Uterus (tissue), 3 donors: ENCODE measurements at regions not wholly inside any gene's neighbourhood (a gene's known extent, or its start where the extent isn't known, plus 50 kb on each side); places are given as distances from the start of the nearest gene placed in this dataset.

ENCODE experiments used
- DNase-seq, 2 donors: peaks; one replicate each; pipeline ENCODE4 v3.0.0-alpha.2; 2019 to 2020
- H3K27ac ChIP-seq, 2 donors: fragments of 200-600 bp; sonication (generic); 1 replicate in 1 of 2; 2 replicates in 1 of 2; pipeline ENCODE4 v1.5.1; 2016 to 2018
- H3K27me3 ChIP-seq, 2 donors: fragments of 200-600 bp; sonication (generic); one replicate each; pipeline ENCODE4 v1.5.1; 2018 to 2019; ENCODE audit warnings: control low read depth in 1 of 2
- H3K36me3 ChIP-seq, 2 donors: fragments of 200-600 bp; sonication (generic); one replicate each; pipeline ENCODE4 v1.5.1; 2019; ENCODE audit warnings: control low read depth in 1 of 2
- H3K4me1 ChIP-seq, 2 donors: fragments of 200-600 bp; sonication (generic); one replicate each; pipeline ENCODE4 v1.5.1; 2018 to 2019; ENCODE audit warnings: control low read depth in 1 of 2
- H3K4me3 ChIP-seq, 2 donors: fragments of 200-600 bp; sonication (generic); 1 replicate in 1 of 2; 2 replicates in 1 of 2; pipeline ENCODE4 v1.5.1; 2018 to 2019; ENCODE audit warnings: mild to moderate bottlenecking in 1 of 2
- H3K9me3 ChIP-seq, 2 donors: fragments of 200-600 bp; sonication (generic); one replicate each; pipeline ENCODE4 v1.5.1; 2019; ENCODE audit warnings: control low read depth in 1 of 2
- CTCF ChIP-seq, 4 experiments: fragments of 200-600 bp in 2 of 4; fragments of 450-650 bp in 2 of 4; sonication (generic) in 2 of 4; IDR thresholded peaks; one replicate each; pipeline ENCODE4 v1.5.1; 2016 to 2019; ENCODE audit warnings: antibody characterized with exemption in 4 of 4, mild to moderate bottlenecking in 2 of 4, moderate library complexity in 1 of 4
- POLR2A ChIP-seq, 2 donors: fragments of 450-650 bp; IDR thresholded peaks; one replicate each; pipeline ENCODE4 v1.6.1; 2016; ENCODE audit warnings: antibody characterized with exemption in 2 of 2, mild to moderate bottlenecking in 1 of 2, moderate library complexity in 1 of 2
- intact Hi-C: fragments of 100-400 bp; cut with DNase I; formaldehyde crosslinking; loops from one replicate; pipeline ENCODE4 v1.15.1; 2023; ENCODE audit warnings: low total_unique reads
- donor health status: DM: yes; HTN: yes; CAD: no.

- no peak overlapping the region for H3K4me3 ChIP-seq
- H3K27me3 ChIP-seq: no peaks in the 10 kb centered on the region
- no peak overlapping the region for H3K27ac ChIP-seq
- H3K36me3 ChIP-seq: no peaks in the 10 kb centered on the region
- no peaks in the 10 kb centered on the region for H3K4me1 ChIP-seq
- H3K9me3 ChIP-seq: no peaks in the 10 kb centered on the region
- no peak for DNase-seq
- intact Hi-C loops: no loop called here
- TF ChIP-seq CTCF (IDR thresholded peaks at IDR 0.05): no peak
- TF ChIP-seq POLR2A (IDR thresholded peaks at IDR 0.05): no peak
These were observed 192.4 kb upstream of the AGAP1 start for GRCh38 chr2:235301202-235302076.

GRCh38 chr2:235302263-235302662 is 191.6 kb upstream of the AGAP1 start:
- H3K4me3 ChIP-seq: no peak overlapping the region
- intact Hi-C loops: no loop called here
- no peaks in the 10 kb centered on the region for H3K9me3 ChIP-seq
- TF ChIP-seq CTCF (IDR thresholded peaks at IDR 0.05) (no peak), POLR2A (IDR thresholded peaks at IDR 0.05) (no peak)
- H3K4me1 ChIP-seq: no peaks in the 10 kb centered on the region
- H3K36me3 ChIP-seq: no peaks in the 10 kb centered on the region
- DNase-seq: no peak
- no peaks in the 10 kb centered on the region for H3K27me3 ChIP-seq
- no peak overlapping the region for H3K27ac ChIP-seq

GRCh38 chr2:235303499-235304291 is 190.1 kb upstream of the AGAP1 start:
- Histone ChIP-seq H3K27me3 (no peaks in the 10 kb centered on the region), H3K36me3 (no peaks in the 10 kb centered on the region), H3K4me1 (no peaks in the 10 kb centered on the region), H3K4me3 (no peak overlapping the region), H3K27ac (no peak overlapping the region), H3K9me3 (no peaks in the 10 kb centered on the region)
- no peak for DNase-seq
- no peak for TF ChIP-seq CTCF (IDR thresholded peaks at IDR 0.05)
- no peak for TF ChIP-seq POLR2A (IDR thresholded peaks at IDR 0.05)
- intact Hi-C loops: no loop called here

- Histone ChIP-seq H3K36me3 (no peaks in the 10 kb centered on the region), H3K27me3 (no peaks in the 10 kb centered on the region), H3K27ac (no peak overlapping the region), H3K9me3 (no peaks in the 10 kb centered on the region), H3K4me3 (no peak overlapping the region), H3K4me1 (no peaks in the 10 kb centered on the region)
- TF ChIP-seq POLR2A (IDR thresholded peaks at IDR 0.05): no peak
- no peak for TF ChIP-seq CTCF (IDR thresholded peaks at IDR 0.05)
- intact Hi-C loops: no loop called here
- no peak for DNase-seq
These were observed 188.2 kb upstream of the AGAP1 start for GRCh38 chr2:235305678-235306077.

GRCh38 chr2:235311044-235311443 is 182.8 kb upstream of the AGAP1 start:
- DNase-seq: no peak
- H3K4me3 ChIP-seq: no peak overlapping the region
- intact Hi-C loops: no loop called here
- H3K27me3 ChIP-seq: no peaks in the 10 kb centered on the region
- H3K27ac ChIP-seq: no peak overlapping the region
- no peaks in the 10 kb centered on the region for H3K4me1 ChIP-seq
- H3K36me3 ChIP-seq: no peaks in the 10 kb centered on the region
- TF ChIP-seq POLR2A (IDR thresholded peaks at IDR 0.05): no peak
- TF ChIP-seq CTCF (IDR thresholded peaks at IDR 0.05): no peak
- no peaks in the 10 kb centered on the region for H3K9me3 ChIP-seq
